Posterior cingulate gyrus (tissue), 11 donors: ENCODE measurements at regions not wholly inside any gene's neighbourhood (a gene's known extent, or its start where the extent isn't known, plus 50 kb on each side); places are given as distances from the start of the nearest gene placed in this dataset.

Experiments used
- DNase-seq, 10 donors: peaks; one replicate each; pipeline versions ENCODE4 v3.0.0 to v3.0.0-alpha.2; 2020 to 2021; ENCODE audit warnings: mixed read lengths in 3 of 10
- intact Hi-C: fragments of 100-400 bp; cut with DNase I; formaldehyde crosslinking; loops from one replicate; pipeline ENCODE4 v1.15.1; 2023

GRCh38 chr3:124172283-124172682 lies 180.4 kb upstream of the ROPN1 start:
- DNase-seq = no peak
- intact Hi-C loops = no loop called here

GRCh38 chr3:124172816-124173215 lies 180.9 kb upstream of the ROPN1 start:
- no peak for DNase-seq
- intact Hi-C loops = no loop called here

DNA sequence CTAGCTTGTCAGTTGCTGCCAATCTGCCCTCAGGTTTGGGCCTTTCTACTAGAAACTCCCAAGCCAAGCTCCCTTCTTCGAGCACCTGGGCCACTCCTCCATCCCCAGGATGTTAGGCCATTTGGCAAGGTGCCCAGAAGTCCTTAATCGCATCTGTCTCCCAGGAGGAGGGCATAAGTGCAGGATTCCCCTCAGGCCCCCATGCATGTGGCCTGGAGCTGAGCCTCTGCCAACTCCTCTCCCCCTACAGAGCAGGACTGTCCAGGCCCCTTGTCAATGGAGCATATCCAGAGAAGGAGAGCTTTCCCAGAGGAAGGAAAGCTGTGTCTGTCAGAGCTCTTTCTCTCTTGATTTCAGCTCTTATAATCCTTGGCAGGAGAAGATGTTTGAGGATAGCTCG lies 182.6 kb upstream of the ROPN1 start:
- DNase-seq = no peak
- intact Hi-C loops = no loop called here

DNA sequence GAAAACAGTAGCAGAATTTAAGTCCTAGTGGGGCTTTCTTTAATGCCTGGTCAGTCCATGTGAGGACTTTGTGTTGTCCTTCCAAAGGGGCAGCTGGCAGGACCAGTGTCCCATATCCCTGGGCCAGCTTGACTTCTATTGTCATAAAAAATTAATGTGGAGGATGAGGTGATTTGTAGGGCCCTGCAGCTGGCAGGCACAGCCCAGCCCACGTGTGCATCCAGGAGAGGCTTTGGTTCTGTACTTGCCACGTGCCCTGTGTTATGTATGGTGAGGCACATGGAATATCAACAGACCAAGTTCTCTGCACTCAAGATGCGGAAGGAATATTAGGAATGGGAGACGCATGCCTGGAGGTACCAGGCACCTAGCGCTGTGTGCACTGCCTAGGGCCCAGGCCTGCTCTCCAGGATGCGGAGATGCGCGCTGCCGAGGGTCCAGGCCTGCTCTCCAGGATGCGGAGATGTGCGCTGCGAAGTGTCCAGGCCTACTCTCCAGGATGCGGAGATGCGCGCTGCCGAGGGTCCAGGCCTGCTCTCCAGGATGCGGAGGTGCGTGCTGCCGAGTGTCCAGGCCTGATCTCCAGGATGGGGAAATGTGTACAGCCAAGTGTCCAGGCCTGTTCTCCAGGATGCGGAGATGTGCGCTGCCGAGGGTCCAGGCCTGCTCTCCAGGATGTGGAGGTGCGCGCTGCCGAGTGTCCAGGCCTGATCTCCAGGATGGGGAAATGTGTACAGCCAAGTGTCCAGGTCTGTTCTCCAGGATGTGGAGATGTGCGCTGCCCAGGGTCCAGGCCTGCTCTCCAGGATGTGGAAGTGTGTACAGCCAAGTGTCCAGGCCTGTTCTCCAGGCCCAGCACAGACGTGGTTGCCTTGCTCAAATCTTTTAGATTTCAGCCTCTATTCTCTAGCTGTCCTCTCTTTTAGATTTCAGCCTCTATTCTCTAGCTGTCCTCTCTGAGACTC lies 183.3 kb upstream of the ROPN1 start:
- intact Hi-C loops = no loop called here
- DNase-seq = peak in 2 of 10 donors; percentile 75 to 77

DNA sequence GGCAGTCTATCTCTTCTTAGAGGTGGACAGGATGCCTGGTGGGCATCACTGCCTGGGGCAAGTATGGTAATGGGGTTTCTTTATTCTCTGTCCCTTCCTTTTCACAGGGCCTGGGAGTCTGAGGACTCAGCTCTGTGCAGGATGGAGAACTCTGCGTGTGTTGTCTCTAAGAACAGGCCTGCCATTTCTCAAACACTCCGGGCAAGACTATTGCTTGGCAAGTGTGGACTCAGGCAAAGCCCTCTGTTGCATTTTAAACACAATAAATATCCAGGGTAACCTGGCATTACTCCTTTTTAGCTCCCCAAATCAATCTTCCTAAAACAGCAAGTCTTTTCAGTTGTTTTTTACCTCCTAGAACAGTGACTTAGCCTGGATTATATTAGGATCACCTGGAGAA lies 185.1 kb upstream of the ROPN1 start:
- intact Hi-C loops = no loop called here
- DNase-seq = no peak

GRCh38 chr3:124178531-124178930 lies 186.6 kb upstream of the ROPN1 start:
- no peak for DNase-seq
- intact Hi-C loops = no loop called here

GRCh38 chr3:124200407-124200806 lies 208.5 kb upstream of the ROPN1 start:
- intact Hi-C loops = no loop called here
- no peak for DNase-seq

DNA sequence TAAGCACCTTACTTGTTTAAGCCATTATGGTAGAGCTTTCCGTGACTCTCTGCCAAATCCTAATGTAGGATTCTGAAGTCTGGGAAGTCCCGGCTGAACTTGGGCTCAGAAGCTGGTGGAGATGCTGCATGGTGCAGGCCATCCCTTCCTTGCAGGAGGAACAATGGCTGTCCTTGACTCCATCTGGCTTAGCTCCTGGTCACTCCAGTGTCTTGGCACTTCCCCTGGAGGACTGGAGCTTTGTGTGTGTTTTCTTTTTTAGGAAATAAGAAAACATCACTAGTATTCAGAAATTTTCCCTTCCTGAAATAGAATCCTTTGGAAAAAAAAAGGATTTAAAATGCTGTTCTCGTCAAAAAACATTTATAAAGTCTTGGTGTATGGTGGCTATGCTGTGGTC lies 209.3 kb upstream of the ROPN1 start:
- no peak for DNase-seq
- intact Hi-C loops = no loop called here

DNA sequence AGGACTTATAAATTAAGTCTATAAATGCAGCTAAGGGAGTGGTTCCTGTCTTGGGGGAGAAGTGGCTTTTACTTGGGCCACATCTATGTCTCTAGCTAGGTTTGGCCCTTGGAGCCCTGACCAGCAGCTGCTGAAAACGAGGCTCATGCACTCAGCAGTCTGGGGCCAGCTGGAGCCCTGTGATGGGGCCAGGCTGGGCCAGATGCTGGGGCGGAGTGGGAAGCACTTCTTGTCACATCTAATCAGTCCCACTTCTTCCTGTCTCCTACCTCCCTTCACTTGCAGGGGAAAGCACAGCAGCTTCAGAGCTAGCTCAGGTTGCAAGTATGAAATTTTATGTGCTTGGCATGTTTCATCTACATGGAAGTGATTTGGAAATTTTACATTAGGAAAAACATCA lies 209.9 kb upstream of the ROPN1 start:
- DNase-seq = peak in 3 of 10 donors; percentile 10 to 85 (median 72)
- intact Hi-C loops = no loop called here

DNA sequence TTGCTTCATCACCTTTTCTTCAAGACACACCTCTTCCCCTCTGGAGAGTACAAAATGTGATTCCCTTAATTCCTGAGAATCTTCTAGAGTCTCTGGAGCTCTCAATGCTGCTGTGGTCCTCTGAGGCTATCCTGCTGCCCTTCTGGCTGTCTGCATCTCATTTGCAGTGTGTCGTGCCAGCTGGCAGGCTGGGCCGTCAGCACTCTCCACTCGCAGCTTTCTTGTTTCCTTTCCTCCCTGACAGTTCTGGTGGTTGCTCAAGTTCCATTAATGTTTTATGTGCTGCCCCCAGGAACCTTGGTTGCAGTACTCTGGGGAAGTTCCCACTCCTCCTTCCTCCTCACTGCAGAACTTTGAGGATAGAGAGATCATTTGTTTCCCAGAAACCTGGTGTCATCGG lies 210.8 kb upstream of the ROPN1 start:
- intact Hi-C loops = no loop called here
- peak in 9 of 10 donors; percentile 32 to 91 (median 55) for DNase-seq

- no peak for DNase-seq
- intact Hi-C loops = no loop called here
These were observed 211.4 kb upstream of the ROPN1 start for GRCh38 chr3:124203292-124203691.

- no peak for DNase-seq
- intact Hi-C loops = no loop called here
These were observed 214.5 kb upstream of the ROPN1 start for GRCh38 chr3:124206225-124207055.

- intact Hi-C loops = no loop called here
These were observed 215.2 kb upstream of the ROPN1 start for GRCh38 chr3:124207077-124207476.

GRCh38 chr3:124207873-124208485 lies 216.1 kb upstream of the ROPN1 start:
- intact Hi-C loops = no loop called here
- DNase-seq = peak in 1 of 10 donors; percentile 58

More at GRCh38 chr3:124207077-124207476, 215.2 kb upstream of the ROPN1 start:
- DNase-seq = no peak

DNA sequence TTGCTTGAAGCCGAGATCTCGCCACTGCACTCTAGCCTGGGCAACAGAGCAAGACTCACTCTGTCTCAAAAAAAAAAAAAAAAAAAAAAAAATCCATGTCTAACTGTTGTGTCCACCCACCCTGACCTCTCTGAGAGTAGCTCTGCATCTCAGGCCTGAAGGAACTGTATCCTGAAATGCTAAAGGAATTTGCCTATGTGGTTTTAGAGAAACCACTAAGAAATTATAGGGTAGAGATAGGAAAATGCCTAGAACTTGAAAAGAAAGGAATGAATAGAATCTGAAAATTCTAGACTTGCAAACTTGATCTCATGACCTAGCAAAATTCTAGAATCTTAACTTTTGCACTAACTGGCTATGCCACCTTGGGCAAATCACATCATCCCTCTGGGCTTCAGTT lies 217.5 kb upstream of the ROPN1 start:
- no peak for DNase-seq
- intact Hi-C loops = no loop called here

GRCh38 chr3:124210899-124211298 lies 219.0 kb upstream of the ROPN1 start:
- intact Hi-C loops = no loop called here
- DNase-seq = no peak

- intact Hi-C loops = no loop called here
- no peak for DNase-seq
These were observed 221.7 kb upstream of the ROPN1 start for GRCh38 chr3:124213641-124214040.

DNA sequence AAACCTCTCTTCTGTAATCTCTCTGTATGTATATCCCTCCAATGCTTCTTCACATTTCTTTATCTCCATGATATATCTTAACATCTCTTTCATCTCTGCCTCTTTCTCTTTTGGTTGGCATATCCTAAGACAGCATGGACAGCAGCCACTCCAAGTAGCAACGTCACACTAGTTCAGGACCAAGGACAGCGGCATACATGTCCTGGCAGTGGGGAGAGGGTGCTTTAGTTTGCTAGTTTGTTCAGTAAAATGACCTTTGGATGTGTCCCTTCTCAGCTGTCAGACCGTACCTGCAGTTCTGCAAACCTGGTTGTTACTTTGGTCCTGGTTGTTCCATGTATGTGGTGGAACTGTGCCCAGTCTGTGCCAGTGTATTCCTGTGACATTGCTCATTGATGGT lies 225.6 kb upstream of the ROPN1 start:
- intact Hi-C loops = no loop called here
- peak in 1 of 10 donors; percentile 22 for DNase-seq

GRCh38 chr3:124221422-124221821 lies 229.5 kb upstream of the ROPN1 start:
- intact Hi-C loops = no loop called here
- DNase-seq = no peak

DNA sequence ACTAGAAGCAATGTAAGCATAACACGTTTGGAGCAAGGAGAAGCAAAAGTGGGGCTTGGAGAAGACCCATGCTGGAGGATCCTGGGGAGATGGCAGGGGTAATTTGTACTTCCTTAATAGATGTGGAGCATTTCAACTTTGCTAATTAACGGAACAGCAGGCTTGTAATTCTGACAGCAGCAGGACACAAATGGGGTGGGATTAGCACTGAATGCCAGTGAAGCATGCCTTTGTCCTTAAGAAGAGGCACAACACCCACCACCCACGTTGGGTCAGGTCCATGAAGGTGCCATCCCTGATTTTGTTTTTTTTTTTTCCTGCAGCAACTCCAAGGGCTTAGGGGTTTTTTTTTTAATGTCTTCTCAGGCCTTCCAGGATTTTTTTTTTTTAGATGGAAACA lies 231.9 kb upstream of the ROPN1 start:
- intact Hi-C loops = no loop called here
- DNase-seq = no peak

GRCh38 chr3:124227150-124227630 lies 235.3 kb upstream of the ROPN1 start:
- intact Hi-C loops = no loop called here
- no peak for DNase-seq
